HepG2 (cell line): ENCODE measurements at regions not wholly inside any gene's neighbourhood (a gene's known extent, or its start where the extent isn't known, plus 50 kb on each side); places are given as distances from the start of the nearest gene placed in this dataset.
A peak's percentile ranks its signal among the peaks of the same experiment; 100 is the strongest.

Source experiments
- ATAC-seq: fragments of 200-7000 bp; cut with Tn5 transposase; 3 replicates; pipeline ENCODE4 v1.9.1; 2020; ENCODE audit warnings: mild to moderate bottlenecking, moderate library complexity
- BruUV-seq: library from RNA; stranded (reverse); fragments of 400-500 nt; replicated peaks from 2 replicates; lab custom pipeline; 2021; lab: Mats Ljungman, UMichigan
- CTCF ChIA-PET: fragments of 300-600 bp; formaldehyde crosslinking; extraction: SDS; loops from one replicate; lab custom pipeline; 2021; ENCODE audit warnings: low total read pairs, inconsistent platforms, low intra/inter-chr PET ratio; lab: Yijun Ruan, JAX
- POLR2A ChIA-PET: fragments of 350-600 bp; sonication (Branson Sonifier 250); formaldehyde crosslinking; loops from one replicate; lab custom pipeline; 2020; ENCODE audit warnings: antibody characterized with exemption, inconsistent platforms; lab: Yijun Ruan, JAX
- DNase-seq: peaks from one replicate; pipeline ENCODE4 v3.0.0-alpha.2; 2015; ENCODE audit warnings: low spot score
- FAIRE-seq: peaks from 3 replicates; lab custom pipeline; 2011; peaks lifted over from hg19 to GRCh38; lab: Jason Lieb, UNC
- H2AFZ ChIP-seq: one replicate; pipeline ENCODE4 v1.6.1; 2011; ENCODE audit warnings: low read length, inconsistent platforms
- H3K27ac ChIP-seq: fragments of 300-600 bp; 3 replicates; pipeline ENCODE4 v1.8.0; 2011; ENCODE audit warnings: mixed run types, mild to moderate bottlenecking, mixed read lengths, low read length, inconsistent platforms; ENCODE audit not compliant: insufficient read depth; ENCODE audit errors: extremely low read length
- H3K27me3 ChIP-seq, 2 experiments: fragments of 200-600 bp in 1 of 2; 2 replicates in 1 of 2; 3 replicates in 1 of 2; pipeline versions ENCODE4 v1.6.0 to v1.8.0; 2011; ENCODE audit warnings: low read length in 2 of 2, mild to moderate bottlenecking in 2 of 2, moderate library complexity in 2 of 2, inconsistent platforms in 1 of 2; ENCODE audit not compliant: insufficient read depth in 2 of 2, control insufficient read depth in 1 of 2
- H3K36me3 ChIP-seq, 2 experiments: fragments of 200-600 bp in 1 of 2; replicated peaks in 1 of 2; 2 replicates in 1 of 2; 3 replicates in 1 of 2; pipeline versions ENCODE4 v1.5.1 to v1.8.0; 2011; ENCODE audit warnings: low read length in 2 of 2, inconsistent platforms in 1 of 2; ENCODE audit not compliant: insufficient read depth in 2 of 2, control insufficient read depth in 1 of 2
- H3K4me1 ChIP-seq: 2 replicates; pipeline ENCODE4 v1.5.1; 2012; ENCODE audit warnings: low read length, inconsistent platforms; ENCODE audit not compliant: insufficient read depth
- H3K4me2 ChIP-seq: 2 replicates; pipeline ENCODE4 v1.6.0; 2011; ENCODE audit warnings: low read depth, low read length, inconsistent platforms
- H3K4me3 ChIP-seq, 3 experiments: fragments of 200-600 bp in 1 of 3; sonication (generic), shearing (Covaris generic) in 1 of 3; replicated peaks in 1 of 3; 2 replicates each; pipeline ENCODE4 v1.5.1; 2011 to 2016; ENCODE audit warnings: low read length in 3 of 3, inconsistent platforms in 2 of 3, low read depth in 2 of 3, mild to moderate bottlenecking in 2 of 3, control low read depth in 1 of 3, mixed read lengths in 1 of 3; ENCODE audit not compliant: insufficient read depth in 1 of 3
- H3K79me2 ChIP-seq: one replicate; pipeline ENCODE4 v1.6.1; 2011; ENCODE audit warnings: low read length, inconsistent platforms; ENCODE audit not compliant: insufficient read depth
- H3K9ac ChIP-seq: 2 replicates; pipeline ENCODE4 v1.6.0; 2011; ENCODE audit warnings: mild to moderate bottlenecking, low read depth, low read length, inconsistent platforms; ENCODE audit not compliant: insufficient read depth
- H3K9me3 ChIP-seq: 2 replicates; pipeline ENCODE4 v1.5.1; 2012; ENCODE audit warnings: mild to moderate bottlenecking, low read length
- H4K20me1 ChIP-seq: 2 replicates; pipeline ENCODE4 v1.6.0; 2011; ENCODE audit warnings: inconsistent platforms, mild to moderate bottlenecking, low read length, moderate library complexity; ENCODE audit not compliant: insufficient read depth
- CBX5 ChIP-seq: sonication (generic); formaldehyde crosslinking; IDR thresholded peaks from 2 replicates; pipeline ENCODE4 v1.4.0; 2020; ENCODE audit warnings: missing genetic modification reagents, borderline replicate concordance
- FOXO4 ChIP-seq: sonication (generic); formaldehyde crosslinking; conservative IDR thresholded peaks from 2 replicates; pipeline ENCODE4 v1.8.1; 2023; ENCODE audit warnings: missing genetic modification reagents
- HMGXB3 ChIP-seq: sonication (generic); formaldehyde crosslinking; IDR thresholded peaks from 2 replicates; pipeline ENCODE4 v1.4.0; 2020; ENCODE audit warnings: missing genetic modification reagents, borderline replicate concordance
- HNF4A ChIP-seq: sonication (generic); formaldehyde crosslinking; IDR thresholded peaks from 2 replicates; pipeline ENCODE4 v1.4.0; 2020; ENCODE audit warnings: missing genetic modification reagents
- HNRNPH1 ChIP-seq: fragments of 200-400 bp; formaldehyde crosslinking; optimal IDR thresholded peaks from 2 replicates; pipeline ENCODE3; 2017; ENCODE audit warnings: mild to moderate bottlenecking, low read depth, low read length
- PHF21A ChIP-seq: sonication (generic); formaldehyde crosslinking; IDR thresholded peaks from 2 replicates; pipeline ENCODE4 v1.5.0; 2020; ENCODE audit warnings: mild to moderate bottlenecking, missing genetic modification reagents
- POGZ ChIP-seq: sonication (generic); formaldehyde crosslinking; IDR thresholded peaks from 2 replicates; pipeline ENCODE4 v1.4.0; 2020; ENCODE audit warnings: mild to moderate bottlenecking, missing genetic modification reagents
- RCOR2 ChIP-seq: IDR thresholded peaks from 2 replicates; pipeline ENCODE4 v1.6.1; 2016; ENCODE audit warnings: missing biosample characterization, missing genetic modification reagents
- THAP8 ChIP-seq: sonication (generic); formaldehyde crosslinking; IDR thresholded peaks from 2 replicates; pipeline ENCODE4 v1.5.1; 2020; ENCODE audit warnings: missing genetic modification reagents, mild to moderate bottlenecking, borderline replicate concordance
- ZBTB7A ChIP-seq: sonication (generic); formaldehyde crosslinking; IDR thresholded peaks from 2 replicates; pipeline ENCODE4 v1.8.0; 2022; ENCODE audit warnings: mild to moderate bottlenecking, missing genetic modification reagents
- ZNF33B ChIP-seq: sonication (generic); formaldehyde crosslinking; IDR thresholded peaks from 2 replicates; pipeline ENCODE4 v1.5.1; 2020; ENCODE audit warnings: mild to moderate bottlenecking, missing genetic modification reagents
- ZNF576 ChIP-seq: sonication (generic); formaldehyde crosslinking; IDR thresholded peaks from 2 replicates; pipeline ENCODE4 v1.4.0; 2020; ENCODE audit warnings: mild to moderate bottlenecking, missing genetic modification reagents
- ZNF737 ChIP-seq: sonication (generic); formaldehyde crosslinking; IDR thresholded peaks from 2 replicates; pipeline ENCODE4 v1.5.0; 2020; ENCODE audit warnings: missing genetic modification reagents, mild to moderate bottlenecking, borderline replicate concordance
- ZNF781 ChIP-seq: sonication (generic); formaldehyde crosslinking; IDR thresholded peaks from 2 replicates; pipeline ENCODE4 v1.5.1; 2020; ENCODE audit warnings: borderline replicate concordance, mild to moderate bottlenecking, missing genetic modification reagents; ENCODE audit errors: not compliant biosample characterization
- ZUFSP ChIP-seq: sonication (generic); formaldehyde crosslinking; IDR thresholded peaks from 2 replicates; pipeline ENCODE4 v1.9.0; 2021; ENCODE audit warnings: missing genetic modification reagents, mild to moderate bottlenecking, borderline replicate concordance
- WGBS: methylation state at CpG from one replicate; pipeline ENCODE4 v1.1.6; 2017; ENCODE audit warnings: low lambda C conversion rate; 5-methylcytosine and 5-hydroxymethylcytosine counted together
- in situ Hi-C: cut with HindIII; loops from 2 replicates; pipeline ENCODE4 v1.10.0; 2017; ENCODE audit warnings: low pct_unique_long_range_greater_than_20kb; ENCODE audit not compliant: extremely low pct_ligation_motif_present
- intact Hi-C: fragments of 100-400 bp; cut with micrococcal nuclease; formaldehyde crosslinking; loops from one replicate; pipeline ENCODE4 v1.10.0; 2022; ENCODE audit not compliant: unreplicated experiment

- Histone ChIP-seq H3K4me3 (no peak overlapping the region), H3K36me3 (no peaks in the 10 kb centered on the region), H4K20me1 (no peaks in the 10 kb centered on the region), H3K27ac (no peak overlapping the region), H3K27me3 (no peaks in the 10 kb centered on the region), H3K9me3 (no peaks in the 10 kb centered on the region), H3K4me2 (no peak overlapping the region), H3K9ac (no peak overlapping the region), H2AFZ (no peak overlapping the region), H3K4me1 (peaks cover 74% of the 10 kb centered on the region), H3K79me2 (no peaks in the 10 kb centered on the region)
- ATAC-seq: no peak
- no peak for FAIRE-seq
- 69% methylated on average over 9 of the region's 9 CpGs for WGBS
- in situ Hi-C loops: no loop called here
- POLR2A ChIA-PET: interaction anchor here (1.4 to 2.9 kb wide), 3 partner anchors 26 to 134 kb away, joined by 4 to 10 read pairs (median 5); partner anchors contain the start of gene ARHGAP5
- CTCF ChIA-PET: no interaction called here
- intact Hi-C loops: no loop called here
- DNase-seq: no peak
- BruUV-seq: no TSS peak
- TF ChIP-seq HNRNPH1: no peak
- no peak for TF ChIP-seq ZNF576
- peak; percentile 35; the same call in 1 of the 2 replicates for TF ChIP-seq PHF21A (CRISPR knock-in tag)
- TF ChIP-seq ZBTB7A (CRISPR knock-in tag): no peak
- TF ChIP-seq HMGXB3 (CRISPR knock-in tag): 0 out of 2 replicates have a peak, but pooled peaks have one; percentile 3
- TF ChIP-seq FOXO4 (CRISPR knock-in tag): no peak
- 0 out of 2 replicates have a peak, but pooled peaks have one; percentile 70 for TF ChIP-seq ZUFSP (CRISPR knock-in tag)
- no peak for TF ChIP-seq THAP8
- TF ChIP-seq HNF4A: peak; percentile 4; the same call in 1 of the 2 replicates
- 0 out of 2 replicates have a peak, but pooled peaks have one; percentile 40 for TF ChIP-seq CBX5 (CRISPR knock-in tag)
- 0 out of 2 replicates have a peak, but pooled peaks have one; percentile 19 for TF ChIP-seq ZNF737 (CRISPR knock-in tag)
- no peak for TF ChIP-seq POGZ (CRISPR knock-in tag)
- no peak for TF ChIP-seq ZNF33B
- TF ChIP-seq RCOR2 (CRISPR knock-in tag): no peak
- TF ChIP-seq ZNF781: peak; percentile 60
Measured at GRCh38 chr14:31942166-31942841, 134.8 kb upstream of the ARHGAP5 start.
